Glutamatergic neuron (in vitro differentiated cells): ENCODE measurements at regions not wholly inside any gene's neighbourhood (a gene's known extent, or its start where the extent isn't known, plus 50 kb on each side); places are given as distances from the start of the nearest gene placed in this dataset.

Experiments used
- DNase-seq: peaks from one replicate; pipeline ENCODE4 v3.0.0; 2022
- H3K27ac Mint-ChIP-seq: one replicate; pipeline ENCODE4 v1.8.0; 2020; ENCODE audit warnings: mild to moderate bottlenecking, mixed read lengths, inconsistent platforms; ENCODE audit not compliant: unreplicated experiment
- H3K27me3 Mint-ChIP-seq: one replicate; pipeline ENCODE4 v1.8.0; 2020; ENCODE audit warnings: mild to moderate bottlenecking, moderate library complexity, mixed read lengths, inconsistent platforms; ENCODE audit not compliant: unreplicated experiment
- H3K36me3 Mint-ChIP-seq: one replicate; pipeline ENCODE4 v1.8.0; 2020; ENCODE audit warnings: mild to moderate bottlenecking, mixed read lengths, inconsistent platforms; ENCODE audit not compliant: unreplicated experiment
- H3K4me1 Mint-ChIP-seq: one replicate; pipeline ENCODE4 v1.8.0; 2020; ENCODE audit warnings: mild to moderate bottlenecking, low read depth, mixed read lengths, inconsistent platforms; ENCODE audit not compliant: unreplicated experiment
- H3K4me3 Mint-ChIP-seq: one replicate; pipeline ENCODE4 v1.8.0; 2020; ENCODE audit warnings: mild to moderate bottlenecking, mixed read lengths, inconsistent platforms; ENCODE audit not compliant: unreplicated experiment
- H3K9me3 Mint-ChIP-seq: one replicate; pipeline ENCODE4 v1.8.0; 2020; ENCODE audit warnings: mild to moderate bottlenecking, moderate library complexity, mixed read lengths, inconsistent platforms; ENCODE audit not compliant: unreplicated experiment
- TF ChIP-seq, protein P1 (sequence below): fragments of 200-600 bp; sonication (generic); IDR thresholded peaks from one replicate; pipeline ENCODE4 v1.5.0; 2021; ENCODE audit not compliant: partially characterized antibody, unreplicated experiment

DNA sequence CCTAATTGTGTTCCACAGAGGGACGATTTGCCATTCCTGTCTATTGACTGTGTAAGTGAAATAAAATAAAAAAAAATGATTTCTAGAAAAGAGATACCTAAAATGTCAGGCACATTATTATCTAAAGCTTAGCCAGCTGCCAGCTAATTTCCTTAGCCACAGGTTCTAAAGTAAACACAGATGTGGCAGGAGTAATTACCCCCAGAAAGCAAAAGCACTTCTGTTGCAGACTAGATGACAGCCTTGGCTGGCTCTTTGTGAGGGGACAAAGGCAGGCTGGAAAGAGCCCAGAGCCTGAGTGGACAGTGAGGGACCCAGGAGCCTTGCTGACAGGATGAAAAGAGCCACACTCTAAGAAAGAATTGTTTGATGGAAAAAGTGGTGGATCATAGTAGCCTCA, 418.1 kb downstream of the LRIG3 start:
- no peak for DNase-seq
- no peak overlapping the region for H3K27ac Mint-ChIP-seq
- TF ChIP-seq, protein P1, sequence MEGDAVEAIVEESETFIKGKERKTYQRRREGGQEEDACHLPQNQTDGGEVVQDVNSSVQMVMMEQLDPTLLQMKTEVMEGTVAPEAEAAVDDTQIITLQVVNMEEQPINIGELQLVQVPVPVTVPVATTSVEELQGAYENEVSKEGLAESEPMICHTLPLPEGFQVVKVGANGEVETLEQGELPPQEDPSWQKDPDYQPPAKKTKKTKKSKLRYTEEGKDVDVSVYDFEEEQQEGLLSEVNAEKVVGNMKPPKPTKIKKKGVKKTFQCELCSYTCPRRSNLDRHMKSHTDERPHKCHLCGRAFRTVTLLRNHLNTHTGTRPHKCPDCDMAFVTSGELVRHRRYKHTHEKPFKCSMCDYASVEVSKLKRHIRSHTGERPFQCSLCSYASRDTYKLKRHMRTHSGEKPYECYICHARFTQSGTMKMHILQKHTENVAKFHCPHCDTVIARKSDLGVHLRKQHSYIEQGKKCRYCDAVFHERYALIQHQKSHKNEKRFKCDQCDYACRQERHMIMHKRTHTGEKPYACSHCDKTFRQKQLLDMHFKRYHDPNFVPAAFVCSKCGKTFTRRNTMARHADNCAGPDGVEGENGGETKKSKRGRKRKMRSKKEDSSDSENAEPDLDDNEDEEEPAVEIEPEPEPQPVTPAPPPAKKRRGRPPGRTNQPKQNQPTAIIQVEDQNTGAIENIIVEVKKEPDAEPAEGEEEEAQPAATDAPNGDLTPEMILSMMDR, result no peak
- no peak overlapping the region for H3K4me3 Mint-ChIP-seq
- H3K9me3 Mint-ChIP-seq, result no peaks in the 10 kb centered on the region
- H3K36me3 Mint-ChIP-seq, result no peaks in the 10 kb centered on the region
- no peaks in the 10 kb centered on the region for H3K4me1 Mint-ChIP-seq
- H3K27me3 Mint-ChIP-seq, result no peaks in the 10 kb centered on the region

DNA sequence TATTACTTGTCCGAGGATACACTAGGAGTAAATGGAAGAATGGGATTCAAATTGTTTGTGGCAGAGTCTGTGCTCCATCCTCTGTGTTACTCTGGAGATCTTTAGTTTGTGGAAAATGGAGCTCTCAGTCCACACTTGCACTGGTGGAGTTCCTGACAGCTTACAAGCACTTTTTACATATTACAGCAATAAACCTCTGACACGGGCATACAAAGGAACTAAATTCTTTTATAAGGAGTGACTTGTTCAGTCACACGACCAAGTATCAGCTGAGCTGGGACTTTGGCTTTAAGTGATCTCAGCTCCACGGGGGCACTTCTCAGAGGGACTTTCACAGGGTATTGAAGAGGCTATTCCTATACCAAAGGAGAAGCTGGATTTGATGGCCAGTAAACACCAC, 417.5 kb downstream of the LRIG3 start:
- H3K27me3 Mint-ChIP-seq, result no peaks in the 10 kb centered on the region
- H3K27ac Mint-ChIP-seq, result no peak overlapping the region
- H3K4me3 Mint-ChIP-seq, result no peak overlapping the region
- no peaks in the 10 kb centered on the region for H3K4me1 Mint-ChIP-seq
- H3K9me3 Mint-ChIP-seq, result no peaks in the 10 kb centered on the region
- no peak for DNase-seq
- no peaks in the 10 kb centered on the region for H3K36me3 Mint-ChIP-seq
- TF ChIP-seq, protein P1, result no peak

DNA sequence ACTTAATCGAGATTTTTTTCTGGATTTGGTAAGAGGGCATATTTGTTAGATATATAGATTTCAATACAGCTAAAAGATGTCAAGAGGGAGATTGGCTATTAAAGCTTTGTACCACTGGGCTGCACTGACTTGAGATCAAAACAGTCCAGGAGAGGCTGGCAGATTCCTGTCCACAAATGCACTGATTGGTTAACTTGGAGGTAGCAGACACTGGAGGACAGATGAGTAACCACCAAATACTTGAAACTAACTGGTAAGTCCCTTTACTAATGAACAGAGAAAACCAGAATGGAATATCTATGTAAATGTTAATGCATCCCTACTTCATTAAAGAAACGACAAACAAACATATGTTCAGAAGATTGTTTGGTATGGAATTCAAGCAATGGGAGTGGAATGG, 416.6 kb downstream of the LRIG3 start:
- TF ChIP-seq, protein P1, result no peak
- Mint-ChIP-seq H3K9me3 (no peaks in the 10 kb centered on the region), H3K4me1 (no peaks in the 10 kb centered on the region), H3K27me3 (no peaks in the 10 kb centered on the region), H3K27ac (no peak overlapping the region), H3K36me3 (no peaks in the 10 kb centered on the region), H3K4me3 (no peak overlapping the region)
- no peak for DNase-seq

DNA sequence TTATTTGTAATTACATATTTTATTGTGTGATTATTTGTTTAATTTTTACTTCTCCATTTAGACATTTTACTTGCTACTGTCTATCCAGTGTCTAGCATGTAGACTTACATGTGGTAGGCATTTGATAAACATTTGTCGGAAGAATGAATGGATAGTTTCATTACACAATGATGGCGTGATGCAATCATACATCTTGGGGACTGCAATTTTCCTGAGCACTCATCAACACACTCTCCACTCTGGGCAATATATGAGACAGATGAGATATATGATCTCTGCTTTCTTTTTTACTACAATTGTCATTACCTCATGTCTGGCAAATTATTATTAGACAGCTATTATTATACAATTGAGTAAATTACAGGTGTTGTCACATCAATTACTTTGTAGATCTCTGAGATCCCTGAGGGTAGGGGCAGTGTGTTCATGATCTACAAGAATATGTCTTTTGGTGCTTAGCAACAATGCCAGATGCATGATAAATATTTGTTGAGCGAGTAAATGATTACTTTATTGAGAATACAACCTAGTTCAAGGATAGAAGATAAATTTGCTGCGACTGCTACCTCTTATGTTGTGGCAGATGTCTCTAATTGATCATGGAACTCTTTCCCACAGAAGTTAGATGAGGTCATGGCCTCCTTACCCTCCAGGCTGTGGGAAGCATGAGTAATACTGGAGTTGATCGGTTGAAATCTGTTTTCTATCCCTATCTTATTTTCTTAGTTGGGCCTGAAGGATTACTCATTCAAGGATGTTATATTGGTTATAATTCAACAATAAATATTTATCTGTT, 416.0 kb downstream of the LRIG3 start:
- no peaks in the 10 kb centered on the region for H3K27me3 Mint-ChIP-seq
- no peaks in the 10 kb centered on the region for H3K9me3 Mint-ChIP-seq
- no peak for DNase-seq
- TF ChIP-seq, protein P1, result no peak
- H3K36me3 Mint-ChIP-seq, result no peaks in the 10 kb centered on the region
- H3K27ac Mint-ChIP-seq, result peak overlapping the region; percentile 38
- no peak overlapping the region for H3K4me3 Mint-ChIP-seq
- no peaks in the 10 kb centered on the region for H3K4me1 Mint-ChIP-seq

DNA sequence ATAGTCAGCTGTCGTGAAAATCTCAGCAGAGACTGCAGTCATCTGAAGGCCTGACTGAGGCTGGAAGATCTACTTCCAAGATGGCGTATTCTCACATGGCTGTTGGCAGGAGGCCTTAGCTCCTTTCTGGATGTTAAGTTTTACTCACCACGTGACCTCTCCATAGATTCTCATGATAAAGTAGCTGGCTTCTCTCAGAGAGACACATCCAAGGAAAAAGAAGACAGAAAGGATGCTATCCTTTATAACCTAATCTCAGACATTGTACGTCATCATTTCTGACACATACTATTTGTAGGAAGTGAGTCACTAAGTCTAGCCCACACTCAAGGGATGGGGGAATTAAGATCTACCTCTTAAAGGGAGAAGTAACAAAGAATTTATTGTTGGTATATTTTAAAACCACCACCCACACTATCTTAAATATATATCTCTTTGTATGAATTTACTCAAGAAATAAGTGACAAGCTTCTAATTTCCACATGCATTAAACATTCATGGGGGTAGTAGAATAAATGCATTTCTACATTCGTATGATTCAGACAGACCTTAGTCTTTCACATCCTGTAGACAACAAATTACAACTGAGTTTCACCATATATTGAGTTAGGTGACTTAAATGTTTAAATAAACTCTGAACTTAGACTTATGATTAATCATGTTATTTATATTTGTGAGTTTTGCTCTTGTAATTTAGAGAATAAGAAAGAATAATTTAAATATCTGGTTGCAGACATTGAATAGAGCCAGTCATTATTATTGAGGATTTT, 411.0 kb downstream of the LRIG3 start:
- peaks cover 9% of the 10 kb centered on the region for H3K4me1 Mint-ChIP-seq
- no peak overlapping the region for H3K27ac Mint-ChIP-seq

More for the DNA sequence above, 411.0 kb downstream of the LRIG3 start:
- TF ChIP-seq, protein P1, result no peak
- no peak for DNase-seq
- H3K36me3 Mint-ChIP-seq, result peaks cover 5% of the 10 kb centered on the region
- H3K4me3 Mint-ChIP-seq, result no peak overlapping the region
- H3K9me3 Mint-ChIP-seq, result peaks cover 4% of the 10 kb centered on the region
- H3K27me3 Mint-ChIP-seq, result no peaks in the 10 kb centered on the region
